Spinal cord (tissue), 9 donors: ENCODE measurements at regions not wholly inside any gene's neighbourhood (a gene's known extent, or its start where the extent isn't known, plus 50 kb on each side); places are given as distances from the start of the nearest gene placed in this dataset.
A peak's percentile ranks its signal among the peaks of the same experiment; 100 is the strongest.
"Not testable (repeated sequence)": the region's sequence is repeated elsewhere in the genome, so short reads cannot be mapped to it uniquely, and the experiment has no call there.

ENCODE experiments used
- DNase-seq, 6 donors: peaks; one replicate each; pipeline versions ENCODE4 v3.0.0 to v3.0.0-alpha.2; 2013 to 2015; ENCODE audit warnings: low spot score in 6 of 6, low read depth in 4 of 6
- H3K27ac ChIP-seq: one replicate; pipeline ENCODE4 v1.5.1; 2013; ENCODE audit warnings: low read depth, low read length, control low read depth
- H3K27me3 ChIP-seq: one replicate; pipeline ENCODE4 v1.6.1; 2013; ENCODE audit warnings: low read length; ENCODE audit not compliant: control insufficient read depth, insufficient read depth
- H3K36me3 ChIP-seq: one replicate; pipeline ENCODE4 v1.6.1; 2013; ENCODE audit warnings: low read length; ENCODE audit not compliant: control insufficient read depth, insufficient read depth
- H3K4me1 ChIP-seq: one replicate; pipeline ENCODE4 v1.6.1; 2013; ENCODE audit warnings: low read length; ENCODE audit not compliant: control insufficient read depth, insufficient read depth
- H3K4me3 ChIP-seq: one replicate; pipeline ENCODE4 v1.5.1; 2013; ENCODE audit warnings: low read depth, low read length, control low read depth
- H3K9me3 ChIP-seq: one replicate; pipeline ENCODE4 v1.6.1; 2013; ENCODE audit warnings: low read length; ENCODE audit not compliant: control insufficient read depth, insufficient read depth
- WGBS: methylation state at CpG from one replicate; pipeline ENCODE4 v1.1.5; 2013; ENCODE audit warnings: missing lambda C conversion rate; ENCODE audit not compliant: insufficient coverage; 5-methylcytosine and 5-hydroxymethylcytosine counted together
- donor health status: healthy.

DNA sequence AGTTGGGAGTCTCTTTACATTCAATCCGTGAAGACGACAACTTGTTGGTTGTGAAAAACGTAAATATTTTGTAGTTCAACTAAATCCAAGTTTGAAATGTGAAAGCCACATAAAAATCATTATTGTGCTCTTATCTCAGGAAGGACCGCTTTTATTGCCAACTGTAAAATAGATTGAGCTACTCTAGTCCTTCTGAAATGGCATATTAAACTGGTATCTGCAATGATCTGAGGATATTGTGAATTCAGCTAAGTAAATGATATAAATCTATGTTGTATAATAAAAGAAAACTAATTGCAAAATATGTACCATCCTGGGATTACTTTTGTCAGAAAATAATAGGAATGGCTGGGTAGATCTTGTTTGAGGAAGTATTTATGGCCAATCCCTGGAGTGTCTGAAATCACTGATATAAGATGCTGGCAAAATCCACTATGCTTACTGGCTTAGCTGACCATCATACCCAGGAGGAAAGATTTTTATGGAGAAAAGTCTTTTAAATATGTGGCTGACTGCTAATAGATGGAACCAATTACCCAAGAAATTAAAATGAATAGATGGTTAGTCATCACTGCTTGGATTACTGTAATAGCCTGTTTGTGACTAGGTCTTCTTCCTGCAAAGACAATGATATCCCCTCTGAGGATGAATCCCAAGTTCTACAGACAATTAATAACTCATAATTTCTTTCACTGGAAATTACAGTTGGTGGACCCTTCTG is 191.8 kb downstream of the SEMA6D start:
- H3K4me1 ChIP-seq, result no peaks in the 10 kb centered on the region
- H3K27ac ChIP-seq, result no peak overlapping the region
- peak in 1 of 6 donors; percentile 71 for DNase-seq
- WGBS, result 82% methylated on average over 2 of the region's 4 CpGs
- peaks cover 4% of the 10 kb centered on the region for H3K9me3 ChIP-seq
- no peaks in the 10 kb centered on the region for H3K36me3 ChIP-seq
- H3K4me3 ChIP-seq, result no peak overlapping the region
- no peaks in the 10 kb centered on the region for H3K27me3 ChIP-seq

DNA sequence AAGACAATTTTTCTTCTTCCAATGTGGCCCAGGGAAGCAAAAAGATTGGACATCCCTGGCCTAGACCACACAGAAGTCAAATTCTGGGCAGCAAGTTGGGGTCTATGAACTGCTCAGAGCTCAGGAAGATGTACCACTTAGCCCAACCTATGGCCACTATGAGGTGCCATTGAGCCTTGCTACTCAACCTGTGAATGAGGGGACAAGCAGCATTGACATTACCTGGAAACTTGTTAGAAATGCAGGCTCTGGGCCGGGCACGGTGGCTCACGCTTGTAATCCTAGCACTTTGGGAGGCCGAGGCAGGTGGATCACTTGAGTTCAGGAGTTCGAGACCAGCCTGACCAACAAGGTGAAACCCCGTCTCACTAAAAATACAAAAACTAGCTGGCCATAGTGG is 195.6 kb downstream of the SEMA6D start:
- not testable (repeated sequence) for H3K4me1 ChIP-seq, H3K9me3 ChIP-seq, H3K27ac ChIP-seq, H3K4me3 ChIP-seq, H3K27me3 ChIP-seq, DNase-seq, H3K36me3 ChIP-seq
- 92% methylated on average over 5 of the region's 6 CpGs for WGBS

DNA sequence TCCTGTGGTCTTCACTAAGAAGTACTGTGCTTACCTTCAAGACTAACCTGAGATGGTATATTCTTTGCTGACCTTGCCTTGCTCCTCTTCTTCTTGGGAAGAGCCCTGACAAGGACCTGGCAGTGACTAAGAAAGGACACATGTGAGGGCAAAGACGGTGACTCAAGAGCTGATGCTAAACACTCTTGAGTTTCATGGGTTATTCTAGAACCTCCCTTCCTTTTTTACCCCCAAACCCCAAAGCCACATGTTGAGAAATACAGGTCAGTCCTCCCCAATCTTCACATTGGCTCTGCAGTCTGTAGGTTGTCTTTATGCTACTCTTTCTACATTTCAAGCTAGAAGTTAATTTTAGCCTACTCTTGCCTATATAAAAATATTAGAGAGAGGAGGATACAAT is 200.6 kb downstream of the SEMA6D start:
- WGBS, result no CpG with 5 or more reads among the region's 1 CpG
- no peak overlapping the region for H3K27ac ChIP-seq
- H3K4me3 ChIP-seq, result no peak overlapping the region
- no peaks in the 10 kb centered on the region for H3K9me3 ChIP-seq
- no peaks in the 10 kb centered on the region for H3K27me3 ChIP-seq
- H3K36me3 ChIP-seq, result no peaks in the 10 kb centered on the region
- DNase-seq, result no peak
- H3K4me1 ChIP-seq, result no peaks in the 10 kb centered on the region

DNA sequence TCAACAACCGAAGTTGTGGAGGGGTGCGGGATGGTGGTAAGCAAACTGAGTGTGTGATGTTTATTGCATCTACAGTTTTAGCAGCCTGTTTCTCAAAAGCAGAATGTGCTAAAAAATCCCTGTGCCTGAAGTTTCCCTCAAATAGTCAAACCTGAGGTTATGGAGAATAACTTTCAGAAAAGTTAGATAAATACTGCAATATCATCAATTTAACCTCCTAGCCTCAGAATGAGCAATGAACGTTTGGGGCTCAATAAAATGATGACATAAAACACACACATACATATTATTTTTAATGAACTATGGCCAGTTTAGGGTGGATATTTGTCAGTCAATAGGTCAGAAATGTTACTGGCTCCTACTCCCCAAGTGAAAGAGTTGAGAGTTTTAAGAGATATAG is 201.6 kb downstream of the SEMA6D start:
- Histone ChIP-seq H3K36me3 (no peaks in the 10 kb centered on the region), H3K9me3 (no peaks in the 10 kb centered on the region), H3K4me3 (no peak overlapping the region), H3K4me1 (no peaks in the 10 kb centered on the region), H3K27me3 (no peaks in the 10 kb centered on the region), H3K27ac (no peak overlapping the region)
- 100% methylated on average over 2 of the region's 3 CpGs for WGBS
- DNase-seq, result no peak

DNA sequence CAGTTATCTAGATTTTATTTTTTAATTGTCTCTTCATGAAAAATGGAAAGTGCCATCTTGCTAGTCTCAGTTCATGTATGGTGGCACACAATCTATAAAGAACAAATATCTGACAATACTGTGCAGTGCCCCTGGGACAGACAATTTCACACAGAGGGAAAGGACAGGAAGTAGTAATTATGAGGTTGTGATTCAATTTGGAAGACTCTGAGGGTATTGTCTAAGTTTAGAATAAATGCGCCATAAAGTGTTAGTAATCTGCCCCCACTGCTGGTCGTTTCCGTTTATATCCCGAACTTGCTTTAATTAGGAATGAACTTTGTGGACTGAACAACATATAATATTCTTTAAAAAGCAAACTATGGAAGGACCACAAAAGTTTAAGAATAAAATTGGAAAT is 196.4 kb upstream of the SLC24A5 start:
- H3K27me3 ChIP-seq, result no peaks in the 10 kb centered on the region
- H3K27ac ChIP-seq, result no peak overlapping the region
- no peak overlapping the region for H3K4me3 ChIP-seq
- no peaks in the 10 kb centered on the region for H3K36me3 ChIP-seq
- H3K9me3 ChIP-seq, result no peaks in the 10 kb centered on the region
- no peaks in the 10 kb centered on the region for H3K4me1 ChIP-seq
- WGBS, result no CpG with 5 or more reads among the region's 4 CpGs
- DNase-seq, result no peak

DNA sequence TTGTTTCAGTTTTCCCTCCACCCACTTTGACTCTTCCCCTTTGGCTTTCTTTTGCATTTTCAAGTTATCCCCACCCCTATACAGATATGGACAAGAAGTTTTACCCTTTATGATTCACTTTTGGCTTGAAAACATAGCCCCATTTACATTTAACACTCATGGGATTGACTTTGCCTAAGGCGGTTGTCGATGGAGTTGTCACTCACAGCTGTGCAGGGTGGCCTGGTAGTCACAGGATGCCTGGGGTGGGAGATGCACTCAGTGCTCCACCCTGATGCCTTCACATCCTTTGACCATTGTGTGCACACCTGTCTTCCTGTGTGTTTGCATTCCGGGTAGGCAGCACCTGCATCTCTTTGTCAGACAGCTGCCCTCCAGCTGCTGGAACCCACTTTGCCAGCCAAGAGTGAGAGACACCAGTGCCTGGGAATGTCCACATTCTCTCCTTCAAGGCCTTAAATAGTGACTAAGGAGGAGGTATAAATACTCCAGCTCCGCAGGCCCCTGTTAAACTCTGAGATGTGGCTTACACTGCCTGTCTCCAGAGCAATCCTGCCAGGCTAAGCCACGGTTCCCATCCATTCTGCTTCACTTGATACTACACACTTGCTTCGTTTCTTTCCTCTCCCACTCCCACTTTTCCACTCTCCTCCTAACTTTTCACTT is 191.5 kb upstream of the SLC24A5 start:
- WGBS, result 87% methylated on average over 3 of the region's 6 CpGs
- no peaks in the 10 kb centered on the region for H3K27me3 ChIP-seq

GRCh38 chr15:47932261-47932660 is 188.5 kb upstream of the SLC24A5 start:
- peak in 1 of 6 donors; percentile 23 for DNase-seq

More for the DNA sequence above, 191.5 kb upstream of the SLC24A5 start:
- H3K36me3 ChIP-seq, result no peaks in the 10 kb centered on the region
- no peak for DNase-seq
- H3K4me1 ChIP-seq, result peaks cover 3% of the 10 kb centered on the region
- no peak overlapping the region for H3K4me3 ChIP-seq
- H3K27ac ChIP-seq, result no peak overlapping the region
- no peaks in the 10 kb centered on the region for H3K9me3 ChIP-seq

GRCh38 chr15:47932951-47933641 is 187.7 kb upstream of the SLC24A5 start:
- 82% methylated on average over 4 of the region's 6 CpGs for WGBS
- no peak for DNase-seq

More at GRCh38 chr15:47932261-47932660, 188.5 kb upstream of the SLC24A5 start:
- Histone ChIP-seq H3K9me3 (no peaks in the 10 kb centered on the region), H3K27ac (no peak overlapping the region), H3K27me3 (no peaks in the 10 kb centered on the region), H3K36me3 (no peaks in the 10 kb centered on the region), H3K4me3 (no peak overlapping the region), H3K4me1 (peaks cover 3% of the 10 kb centered on the region)
- 52% methylated on average over 3 of the region's 3 CpGs for WGBS

GRCh38 chr15:47933865-47934264 is 186.9 kb upstream of the SLC24A5 start:
- DNase-seq, result no peak
- WGBS, result no CpG with 5 or more reads among the region's 3 CpGs
- Histone ChIP-seq H3K4me1 (peaks cover 3% of the 10 kb centered on the region), H3K27me3 (no peaks in the 10 kb centered on the region), H3K36me3 (no peaks in the 10 kb centered on the region), H3K9me3 (no peaks in the 10 kb centered on the region), H3K27ac (no peak overlapping the region), H3K4me3 (no peak overlapping the region)

More at GRCh38 chr15:47932951-47933641, 187.7 kb upstream of the SLC24A5 start:
- Histone ChIP-seq H3K27me3 (no peaks in the 10 kb centered on the region), H3K27ac (no peak overlapping the region), H3K4me1 (peaks cover 3% of the 10 kb centered on the region), H3K9me3 (no peaks in the 10 kb centered on the region), H3K4me3 (no peak overlapping the region), H3K36me3 (no peaks in the 10 kb centered on the region)
